GM23248 (cell line): ENCODE measurements at regions not wholly inside any gene's neighbourhood (a gene's known extent, or its start where the extent isn't known, plus 50 kb on each side); places are given as distances from the start of the nearest gene placed in this dataset.

Experiments
- EZH2 ChIP-seq: fragments of 200-600 bp; sonication (generic); IDR thresholded peaks from 2 replicates; pipeline ENCODE4 v1.6.1; 2018; ENCODE audit warnings: antibody characterized with exemption, mild to moderate bottlenecking; ENCODE audit not compliant: insufficient read depth, poor library complexity, severe bottlenecking
- EZH2phosphoT487 ChIP-seq: fragments of 200-600 bp; sonication (generic); IDR thresholded peaks from 2 replicates; pipeline ENCODE4 v1.6.1; 2018; ENCODE audit warnings: antibody characterized with exemption, moderate library complexity, mild to moderate bottlenecking, low read depth; ENCODE audit not compliant: insufficient read depth

DNA sequence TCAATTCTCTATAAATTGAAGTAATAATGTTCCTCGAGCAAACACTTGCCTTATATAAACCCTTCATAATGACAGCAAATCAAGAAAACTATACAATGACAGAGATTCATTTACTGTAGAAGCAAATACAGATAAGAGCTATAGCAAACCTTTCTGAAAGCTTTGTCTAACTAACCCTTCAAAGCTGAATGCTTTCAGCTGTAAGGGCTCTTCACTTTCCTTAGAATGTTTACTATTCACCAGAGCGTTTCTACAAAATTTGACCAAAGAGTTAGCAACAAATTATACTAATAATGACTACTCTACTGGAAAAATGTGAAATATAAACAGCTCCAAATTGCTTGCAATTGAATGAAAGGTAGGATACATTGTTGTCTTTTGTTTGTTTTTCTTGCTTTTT lies 218.1 kb downstream of the SLITRK5 start:
- TF ChIP-seq EZH2 (no peak), EZH2phosphoT487 (no peak)
